Stimulated activated CD8-positive, alpha-beta memory T cell treated with anti-CD3 and anti-CD28 coated beads, Interleukin-7, amount 100 ng/mL, for 48 hours (primary cell): ENCODE measurements at regions not wholly inside any gene's neighbourhood (a gene's known extent, or its start where the extent isn't known, plus 50 kb on each side); places are given as distances from the start of the nearest gene placed in this dataset.

Experiments used
- DNase-seq, 2 donors: peaks; one replicate each; pipeline ENCODE4 v3.0.0-alpha.2; 2020; ENCODE audit warnings: low read depth in 1 of 2; ENCODE audit errors: extremely low read depth in 1 of 2

DNA sequence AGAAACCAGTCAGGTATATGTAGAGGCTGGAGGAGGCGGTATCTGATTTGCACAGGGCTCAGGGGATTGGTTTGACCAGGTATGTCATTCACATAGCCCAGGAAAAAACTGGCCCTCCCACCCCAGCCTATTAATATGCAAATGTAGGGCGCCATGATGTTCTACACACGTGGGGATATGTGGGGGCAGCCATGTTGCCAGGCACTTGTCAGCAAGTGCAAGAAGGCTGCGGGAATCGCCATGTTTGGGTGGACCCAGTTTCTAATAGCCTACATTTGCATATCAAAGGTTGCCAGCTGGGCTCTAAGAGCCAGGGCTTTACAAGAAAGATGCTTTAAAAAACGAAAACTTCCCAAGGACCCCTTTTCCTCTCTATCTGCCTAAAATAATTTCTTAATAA is 335.1 kb downstream of the SMARCA1 start:
- no peak for DNase-seq

DNA sequence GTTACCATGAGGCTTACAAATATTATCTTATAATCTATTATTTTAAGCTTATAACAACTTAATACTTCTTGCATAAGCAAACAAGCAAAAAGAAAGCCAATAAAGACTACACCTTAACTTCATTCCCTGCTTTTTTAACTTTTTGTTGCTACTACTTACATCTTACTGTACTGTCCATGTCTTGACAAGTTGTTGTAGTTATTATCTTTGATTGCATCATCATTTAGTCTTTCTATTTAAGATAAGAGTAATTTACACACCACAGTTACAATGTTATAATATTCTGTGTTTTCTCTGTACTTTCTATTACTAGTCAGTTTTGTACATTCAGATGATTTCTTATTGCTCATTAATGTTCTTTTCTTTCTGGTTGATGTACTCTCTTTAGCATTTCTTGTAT is 346.6 kb downstream of the SMARCA1 start:
- no peak for DNase-seq

DNA sequence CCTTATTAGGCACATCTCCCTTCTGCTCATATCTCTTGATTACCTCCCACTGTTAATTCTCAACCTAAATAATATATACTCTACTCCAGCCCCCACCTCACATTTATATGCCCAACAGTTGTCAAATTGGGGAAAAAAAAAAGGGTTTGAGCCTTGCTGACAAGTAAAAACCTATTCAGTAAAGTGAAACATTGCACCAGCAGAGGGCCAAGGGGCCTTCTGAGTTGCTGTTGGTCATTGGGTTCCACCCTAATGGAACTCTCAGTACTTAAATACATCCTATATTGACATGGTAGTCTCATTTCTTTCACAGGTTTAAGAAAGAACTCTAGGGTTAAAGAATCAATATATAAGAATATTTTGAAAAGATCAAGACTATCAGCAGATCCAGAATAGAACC is 362.2 kb downstream of the SMARCA1 start:
- DNase-seq = no peak

DNA sequence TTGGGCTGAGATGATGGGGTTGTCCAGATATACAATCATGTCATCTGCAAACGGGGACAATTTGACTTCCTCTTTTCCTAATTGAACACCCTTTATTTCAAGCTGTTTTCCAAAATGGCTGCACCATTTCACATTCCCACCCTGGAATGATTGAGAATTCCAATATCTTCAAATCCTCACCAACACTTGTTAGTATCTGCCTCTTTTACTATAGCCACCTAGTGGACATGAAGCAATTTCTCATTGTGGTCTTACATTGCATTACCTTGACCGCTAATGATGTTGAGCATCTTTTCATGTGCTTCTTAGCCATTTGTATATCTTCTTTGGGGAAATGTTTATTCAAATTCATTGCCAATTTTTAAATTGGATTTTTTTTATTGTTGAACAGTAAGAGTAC is 364.8 kb downstream of the SMARCA1 start:
- DNase-seq = no peak

- DNase-seq = no peak
Observed at GRCh38 chrX:129145840-129146272, 377.4 kb downstream of the SMARCA1 start.

DNA sequence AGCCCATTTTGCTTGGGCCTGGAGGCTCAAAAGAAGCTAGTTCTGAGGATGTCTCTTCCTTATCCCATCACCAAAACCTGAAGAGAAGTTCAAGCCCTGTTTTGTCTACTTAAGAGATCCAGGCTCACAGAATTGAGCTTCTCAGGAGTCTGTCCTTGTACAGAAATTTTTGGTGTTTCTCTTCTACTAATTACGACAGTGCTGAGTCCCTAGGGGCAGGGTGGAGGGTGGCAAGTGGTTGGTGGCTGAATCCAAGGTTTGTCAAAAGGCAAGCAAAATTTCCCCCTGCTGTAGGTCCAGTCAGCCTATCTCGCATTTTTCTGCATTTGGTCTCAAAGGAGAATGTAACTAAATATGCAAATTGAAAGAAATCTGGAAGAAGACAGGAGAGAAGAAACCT is 377.9 kb downstream of the SMARCA1 start:
- no peak for DNase-seq

DNA sequence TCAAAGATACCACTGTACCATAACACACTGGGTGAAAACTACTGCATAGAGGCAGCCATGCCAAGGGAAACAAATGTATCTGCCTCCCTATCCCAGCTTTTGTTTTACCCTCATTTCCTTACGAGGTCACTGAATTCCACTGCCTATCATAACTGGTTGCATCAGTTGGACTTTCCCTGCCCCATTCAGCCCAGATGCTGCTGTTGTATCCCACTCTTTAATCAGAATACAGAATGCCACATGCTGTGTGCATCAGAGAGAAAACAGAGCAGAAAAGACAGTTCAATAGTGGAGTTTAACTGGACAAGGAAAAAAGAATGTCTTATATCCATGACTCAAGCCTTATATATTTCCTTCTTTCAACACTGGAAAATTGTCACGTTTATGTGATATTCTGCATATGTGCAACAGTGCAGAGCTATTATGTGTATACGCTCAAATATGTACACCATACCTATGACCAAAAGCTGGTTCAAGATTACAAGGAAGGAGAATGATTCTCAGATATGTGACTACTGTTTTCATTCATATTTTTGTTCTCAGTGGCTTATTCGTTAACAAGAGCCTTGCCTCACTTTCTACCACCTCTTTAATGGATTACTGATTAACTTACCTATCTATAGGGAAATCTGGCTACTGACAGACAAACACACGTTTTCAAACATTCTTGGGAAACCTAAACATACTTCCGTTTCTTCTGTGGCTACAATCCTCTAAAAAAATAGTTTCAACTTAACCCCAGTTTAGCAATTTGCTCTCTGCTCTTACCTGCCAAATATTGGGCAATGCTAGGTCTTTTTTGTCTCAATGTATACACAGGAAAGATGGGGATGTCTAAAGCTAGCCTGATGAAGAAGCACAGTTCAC is 378.9 kb downstream of the SMARCA1 start:
- no peak for DNase-seq

- no peak for DNase-seq
Observed at GRCh38 chrX:129139837-129140598, 383.3 kb downstream of the SMARCA1 start.

- no peak for DNase-seq
Observed at GRCh38 chrX:129125122-129125914, 398.0 kb downstream of the SMARCA1 start.

DNA sequence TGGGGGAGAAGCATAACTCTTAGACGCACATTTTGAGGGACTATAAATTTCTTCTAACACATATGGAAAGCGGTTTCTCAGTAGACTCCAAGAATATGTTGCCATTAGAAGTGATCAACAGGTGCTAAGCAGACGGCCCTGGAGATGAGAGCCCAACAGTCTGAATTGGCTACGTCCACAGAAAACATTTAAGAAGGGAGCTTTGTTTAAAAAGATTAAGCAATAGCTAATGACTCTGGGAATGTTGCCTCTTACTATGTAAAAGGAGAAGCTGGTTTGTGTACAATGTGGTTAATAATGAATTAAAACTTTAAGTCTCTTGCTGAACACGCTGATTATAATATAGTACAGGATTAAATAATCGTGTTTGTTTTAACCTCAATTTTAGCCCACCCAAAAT is 399.5 kb downstream of the SMARCA1 start:
- no peak for DNase-seq

DNA sequence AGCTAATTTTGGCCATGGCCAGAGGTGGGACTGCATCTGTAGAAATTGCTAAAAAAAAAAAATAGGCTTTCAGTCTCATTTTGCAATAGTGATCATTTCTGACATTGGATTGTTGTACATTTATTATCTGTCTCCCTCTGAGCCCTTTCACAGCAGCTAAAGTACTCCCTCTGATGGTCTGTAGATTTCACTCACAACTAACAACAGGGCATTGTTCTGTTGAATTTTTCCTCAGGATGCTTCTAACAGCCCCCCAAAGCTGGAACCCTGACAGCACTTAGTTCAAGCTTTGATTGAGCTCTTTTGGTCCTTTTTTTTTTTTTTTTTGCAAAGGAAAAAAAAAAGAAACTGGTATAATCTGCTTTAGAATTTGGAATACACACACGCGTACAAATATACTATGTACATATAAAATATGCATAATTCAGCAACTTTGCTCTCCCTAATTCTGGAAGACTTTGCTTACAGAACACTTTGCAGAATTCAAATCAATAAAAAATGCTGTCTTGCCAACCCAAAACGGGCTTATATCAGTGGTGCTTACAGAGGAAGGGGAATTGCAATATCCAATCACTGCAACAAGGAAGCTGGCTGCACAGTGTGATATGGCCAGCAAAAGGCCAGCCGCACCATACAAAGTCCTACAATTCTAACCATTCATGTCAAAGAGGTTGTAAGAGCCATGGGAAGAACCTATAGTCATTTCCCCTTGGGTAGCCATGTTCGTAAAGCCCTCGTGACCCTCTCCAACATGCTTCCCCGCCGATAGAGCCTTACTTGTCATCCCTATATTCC is 406.4 kb downstream of the SMARCA1 start:
- no peak for DNase-seq

- DNase-seq = no peak
Observed at GRCh38 chrX:129115935-129116334, 407.4 kb downstream of the SMARCA1 start.

DNA sequence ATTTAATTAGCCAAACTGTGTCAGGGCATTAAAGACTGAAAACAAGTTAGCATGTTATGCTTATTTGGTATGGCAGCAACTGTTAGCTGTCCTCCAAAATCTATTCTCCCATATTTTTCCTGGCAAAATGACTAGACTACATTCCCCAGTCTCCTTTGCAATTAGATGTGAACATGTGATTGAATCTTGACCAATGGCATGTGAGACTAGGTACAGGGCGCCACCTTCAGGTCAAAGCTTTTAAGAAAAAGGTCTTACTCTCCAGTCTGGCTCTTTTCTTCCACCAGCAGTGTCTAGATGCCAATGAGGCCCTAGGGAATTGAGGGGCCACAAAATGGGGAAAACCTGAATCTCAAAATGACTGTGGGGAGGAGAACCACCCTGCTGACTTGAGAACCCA is 408.2 kb downstream of the SMARCA1 start:
- DNase-seq = no peak

- no peak for DNase-seq
Observed at GRCh38 chrX:129111081-129111798, 412.1 kb downstream of the SMARCA1 start.

- no peak for DNase-seq
Observed at GRCh38 chrX:129108936-129109335, 414.4 kb downstream of the SMARCA1 start.

GRCh38 chrX:129099207-129099606 is 424.1 kb downstream of the SMARCA1 start:
- DNase-seq = no peak

GRCh38 chrX:129097668-129098067 is 425.6 kb downstream of the SMARCA1 start:
- no peak for DNase-seq

GRCh38 chrX:129093706-129094105 is 429.6 kb downstream of the SMARCA1 start:
- no peak for DNase-seq

GRCh38 chrX:129092757-129093156 is 430.5 kb downstream of the SMARCA1 start:
- no peak for DNase-seq

DNA sequence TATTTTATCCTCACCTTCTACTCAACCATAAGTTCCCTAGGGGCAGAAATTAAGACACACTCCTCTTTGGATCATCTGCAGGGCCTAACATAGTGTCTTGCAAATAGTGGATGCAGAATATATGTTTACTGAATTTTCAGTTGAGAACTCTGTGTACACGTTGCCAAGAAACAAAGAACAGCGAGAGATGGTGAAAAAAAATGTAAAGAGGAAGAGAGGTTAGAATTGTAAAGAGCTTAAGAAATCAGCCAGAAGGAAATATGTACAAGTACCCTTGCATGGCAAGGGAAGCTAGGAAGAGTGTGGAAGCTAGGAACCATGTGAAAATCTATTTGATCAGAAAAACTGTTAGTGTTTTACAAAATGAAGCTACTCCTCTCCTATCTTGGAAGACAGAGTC is 431.0 kb downstream of the SMARCA1 start:
- no peak for DNase-seq
